ENCODE measurements at regions not wholly inside any gene's neighbourhood (a gene's known extent, or its start where the extent isn't known, plus 50 kb on each side); places are given as distances from the start of the nearest gene placed in this dataset.

- no peaks in the 10 kb centered on the region for H4K20me1 ChIP-seq (ENCODE audit: insufficient read depth)
- no peaks in the 10 kb centered on the region; a peak in 2 of 4 replicates for H3K4me1 ChIP-seq (ENCODE audit: control insufficient read depth in 1 of 2, insufficient read depth in 2 of 2, low read depth in 1 of 2, low read length in 1 of 2)
- peaks cover 12% of the 10 kb centered on the region; the same call in 1 of the 2 replicates for H3K79me2 ChIP-seq (ENCODE audit: insufficient read depth)
- TF ChIP-seq ELF1 (IDR thresholded peaks at IDR 0.05) (no peak), SMC3 (IDR thresholded peaks at IDR 0.05; ENCODE audit: low read depth, low read length) (no peak), YY1 (IDR thresholded peaks at IDR 0.05; ENCODE audit: low read depth) (no peak), FOXM1 (IDR thresholded peaks at IDR 0.05; ENCODE audit: low read depth) (peak; percentile 76; the same call in 1 of the 2 replicates), TEAD4 (IDR thresholded peaks at IDR 0.05; ENCODE audit: borderline replicate concordance, insufficient read depth) (peak; percentile 72; the same call in 1 of the 2 replicates), TAF1 (IDR thresholded peaks at IDR 0.05; ENCODE audit: borderline replicate concordance, low read depth, low read length) (no peak), RXRA (IDR thresholded peaks at IDR 0.05; ENCODE audit: borderline replicate concordance, low read depth) (peak; percentile 40; the same call in 1 of the 2 replicates), JUND (IDR thresholded peaks at IDR 0.05) (peak; percentile 68; the same call in 1 of the 2 replicates), GABPA (IDR thresholded peaks at IDR 0.05; ENCODE audit: low read depth) (0 out of 2 replicates have a peak, but pooled peaks have one; percentile 19), FOSL2 (IDR thresholded peaks at IDR 0.05; ENCODE audit: borderline replicate concordance, low read depth) (peak; percentile 37; the same call in 1 of the 2 replicates), POLR2AphosphoS5 (IDR thresholded peaks at IDR 0.05; ENCODE audit: low read depth, low read length) (peak; percentile 81), MEF2A (IDR thresholded peaks at IDR 0.05; ENCODE audit: borderline replicate concordance, low read depth) (peak; percentile 39; the same call in 1 of the 2 replicates), TCF12 (IDR thresholded peaks at IDR 0.05) (peak; percentile 98), EP300 (IDR thresholded peaks at IDR 0.05; ENCODE audit: borderline replicate concordance in 1 of 2, low read depth in 1 of 2, low read length in 1 of 2) (peak; percentile 32 to 88; a peak in 3 of 4 replicates), NFIC (IDR thresholded peaks at IDR 0.05; ENCODE audit: borderline replicate concordance) (peak; percentile 52), MAX (IDR thresholded peaks at IDR 0.05; ENCODE audit: low read depth) (0 out of 2 replicates have a peak, but pooled peaks have one; percentile 24)
- TF ChIP-seq, protein P1, sequence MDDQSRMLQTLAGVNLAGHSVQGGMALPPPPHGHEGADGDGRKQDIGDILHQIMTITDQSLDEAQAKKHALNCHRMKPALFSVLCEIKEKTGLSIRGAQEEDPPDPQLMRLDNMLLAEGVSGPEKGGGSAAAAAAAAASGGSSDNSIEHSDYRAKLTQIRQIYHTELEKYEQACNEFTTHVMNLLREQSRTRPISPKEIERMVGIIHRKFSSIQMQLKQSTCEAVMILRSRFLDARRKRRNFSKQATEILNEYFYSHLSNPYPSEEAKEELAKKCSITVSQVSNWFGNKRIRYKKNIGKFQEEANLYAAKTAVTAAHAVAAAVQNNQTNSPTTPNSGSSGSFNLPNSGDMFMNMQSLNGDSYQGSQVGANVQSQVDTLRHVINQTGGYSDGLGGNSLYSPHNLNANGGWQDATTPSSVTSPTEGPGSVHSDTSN (IDR thresholded peaks at IDR 0.05), result peak; percentile 83
- TF ChIP-seq, protein P2, sequence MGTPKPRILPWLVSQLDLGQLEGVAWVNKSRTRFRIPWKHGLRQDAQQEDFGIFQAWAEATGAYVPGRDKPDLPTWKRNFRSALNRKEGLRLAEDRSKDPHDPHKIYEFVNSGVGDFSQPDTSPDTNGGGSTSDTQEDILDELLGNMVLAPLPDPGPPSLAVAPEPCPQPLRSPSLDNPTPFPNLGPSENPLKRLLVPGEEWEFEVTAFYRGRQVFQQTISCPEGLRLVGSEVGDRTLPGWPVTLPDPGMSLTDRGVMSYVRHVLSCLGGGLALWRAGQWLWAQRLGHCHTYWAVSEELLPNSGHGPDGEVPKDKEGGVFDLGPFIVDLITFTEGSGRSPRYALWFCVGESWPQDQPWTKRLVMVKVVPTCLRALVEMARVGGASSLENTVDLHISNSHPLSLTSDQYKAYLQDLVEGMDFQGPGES (IDR thresholded peaks at IDR 0.05; ENCODE audit: low read depth, low read length), result no peak
- TF ChIP-seq, protein P3, sequence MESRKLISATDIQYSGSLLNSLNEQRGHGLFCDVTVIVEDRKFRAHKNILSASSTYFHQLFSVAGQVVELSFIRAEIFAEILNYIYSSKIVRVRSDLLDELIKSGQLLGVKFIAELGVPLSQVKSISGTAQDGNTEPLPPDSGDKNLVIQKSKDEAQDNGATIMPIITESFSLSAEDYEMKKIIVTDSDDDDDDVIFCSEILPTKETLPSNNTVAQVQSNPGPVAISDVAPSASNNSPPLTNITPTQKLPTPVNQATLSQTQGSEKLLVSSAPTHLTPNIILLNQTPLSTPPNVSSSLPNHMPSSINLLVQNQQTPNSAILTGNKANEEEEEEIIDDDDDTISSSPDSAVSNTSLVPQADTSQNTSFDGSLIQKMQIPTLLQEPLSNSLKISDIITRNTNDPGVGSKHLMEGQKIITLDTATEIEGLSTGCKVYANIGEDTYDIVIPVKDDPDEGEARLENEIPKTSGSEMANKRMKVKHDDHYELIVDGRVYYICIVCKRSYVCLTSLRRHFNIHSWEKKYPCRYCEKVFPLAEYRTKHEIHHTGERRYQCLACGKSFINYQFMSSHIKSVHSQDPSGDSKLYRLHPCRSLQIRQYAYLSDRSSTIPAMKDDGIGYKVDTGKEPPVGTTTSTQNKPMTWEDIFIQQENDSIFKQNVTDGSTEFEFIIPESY (IDR thresholded peaks at IDR 0.05; ENCODE audit: borderline replicate concordance, low read depth), result peak; percentile 57; the same call in 1 of the 2 replicates
- TF ChIP-seq, protein P4, sequence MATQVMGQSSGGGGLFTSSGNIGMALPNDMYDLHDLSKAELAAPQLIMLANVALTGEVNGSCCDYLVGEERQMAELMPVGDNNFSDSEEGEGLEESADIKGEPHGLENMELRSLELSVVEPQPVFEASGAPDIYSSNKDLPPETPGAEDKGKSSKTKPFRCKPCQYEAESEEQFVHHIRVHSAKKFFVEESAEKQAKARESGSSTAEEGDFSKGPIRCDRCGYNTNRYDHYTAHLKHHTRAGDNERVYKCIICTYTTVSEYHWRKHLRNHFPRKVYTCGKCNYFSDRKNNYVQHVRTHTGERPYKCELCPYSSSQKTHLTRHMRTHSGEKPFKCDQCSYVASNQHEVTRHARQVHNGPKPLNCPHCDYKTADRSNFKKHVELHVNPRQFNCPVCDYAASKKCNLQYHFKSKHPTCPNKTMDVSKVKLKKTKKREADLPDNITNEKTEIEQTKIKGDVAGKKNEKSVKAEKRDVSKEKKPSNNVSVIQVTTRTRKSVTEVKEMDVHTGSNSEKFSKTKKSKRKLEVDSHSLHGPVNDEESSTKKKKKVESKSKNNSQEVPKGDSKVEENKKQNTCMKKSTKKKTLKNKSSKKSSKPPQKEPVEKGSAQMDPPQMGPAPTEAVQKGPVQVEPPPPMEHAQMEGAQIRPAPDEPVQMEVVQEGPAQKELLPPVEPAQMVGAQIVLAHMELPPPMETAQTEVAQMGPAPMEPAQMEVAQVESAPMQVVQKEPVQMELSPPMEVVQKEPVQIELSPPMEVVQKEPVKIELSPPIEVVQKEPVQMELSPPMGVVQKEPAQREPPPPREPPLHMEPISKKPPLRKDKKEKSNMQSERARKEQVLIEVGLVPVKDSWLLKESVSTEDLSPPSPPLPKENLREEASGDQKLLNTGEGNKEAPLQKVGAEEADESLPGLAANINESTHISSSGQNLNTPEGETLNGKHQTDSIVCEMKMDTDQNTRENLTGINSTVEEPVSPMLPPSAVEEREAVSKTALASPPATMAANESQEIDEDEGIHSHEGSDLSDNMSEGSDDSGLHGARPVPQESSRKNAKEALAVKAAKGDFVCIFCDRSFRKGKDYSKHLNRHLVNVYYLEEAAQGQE (IDR thresholded peaks at IDR 0.05; ENCODE audit: low read depth, low read length), result no peak
- no peak overlapping the region for H3K4me2 ChIP-seq
- no peak overlapping the region for H3K9ac ChIP-seq
- H2AFZ ChIP-seq (ENCODE audit: low read depth), result no peak overlapping the region
- POLR2A ChIA-PET, result no interaction called here
- H3K27me3 ChIP-seq (ENCODE audit: insufficient read depth), result no peaks in the 10 kb centered on the region
- peak overlapping the region; percentile 40 to 53; a peak in 3 of 4 replicates for H3K27ac ChIP-seq (ENCODE audit: low read depth in 2 of 2, low read length in 1 of 2)
- H3K9me3 ChIP-seq, result no peaks in the 10 kb centered on the region
- H3K4me3 ChIP-seq (ENCODE audit: low read depth in 2 of 2, low read length in 1 of 2), result no peak overlapping the region
- H3K9me2 ChIP-seq, result no peaks in the 10 kb centered on the region
- peaks cover 14% of the 10 kb centered on the region for H3F3A ChIP-seq (replicated peaks; ENCODE audit: insufficient read depth)
- WGBS (ENCODE audit: low lambda C conversion rate), result 43% methylated on average over 1 of the region's 1 CpG
- H3K36me3 ChIP-seq (replicated peaks in 1 of 2; ENCODE audit: control insufficient read depth in 1 of 2, insufficient read depth in 2 of 2, low read length in 1 of 2), result peaks cover 0 to 44% of the 10 kb centered on the region in 2 experiments
- CTCF ChIA-PET, result no interaction called here
- no peak for DNase-seq
Measured at GRCh38 chr2:56613920-56614319, 430.1 kb downstream of the CCDC85A start.
